HUES6 (cell line): ENCODE measurements at regions not wholly inside any gene's neighbourhood (a gene's known extent, or its start where the extent isn't known, plus 50 kb on each side); places are given as distances from the start of the nearest gene placed in this dataset.
A peak's percentile ranks its signal among the peaks of the same experiment; 100 is the strongest.

Source experiments
- H3K27ac ChIP-seq: 2 replicates; pipeline ENCODE4 v1.7.0; 2013; ENCODE audit warnings: low read depth, mild to moderate bottlenecking, low read length, inconsistent platforms
- H3K27me3 ChIP-seq: 2 replicates; pipeline ENCODE4 v1.6.1; 2013; ENCODE audit warnings: low read length; ENCODE audit not compliant: control insufficient read depth, insufficient read depth
- H3K36me3 ChIP-seq: 2 replicates; pipeline ENCODE4 v1.6.1; 2013; ENCODE audit warnings: low read length; ENCODE audit not compliant: control insufficient read depth, insufficient read depth
- H3K4me1 ChIP-seq: 2 replicates; pipeline ENCODE4 v1.6.1; 2013; ENCODE audit warnings: low read length; ENCODE audit not compliant: control insufficient read depth, insufficient read depth
- H3K4me3 ChIP-seq: 2 replicates; pipeline ENCODE4 v1.5.1; 2013; ENCODE audit warnings: low read depth, low read length
- H3K9ac ChIP-seq: one replicate; pipeline ENCODE4 v1.6.1; 2013; ENCODE audit warnings: mild to moderate bottlenecking, low read length
- H3K9me3 ChIP-seq: 2 replicates; pipeline ENCODE4 v1.6.1; 2013; ENCODE audit warnings: low read depth, low read length; ENCODE audit not compliant: control insufficient read depth, insufficient read depth

GRCh38 chr2:121076885-121077549 lies 208.0 kb downstream of the TFCP2L1 start:
- Histone ChIP-seq H3K9me3 (no peaks in the 10 kb centered on the region), H3K9ac (no peak overlapping the region), H3K27ac (no peak overlapping the region), H3K4me3 (peak overlapping the region; percentile 54), H3K36me3 (no peaks in the 10 kb centered on the region), H3K4me1 (peaks cover 22% of the 10 kb centered on the region), H3K27me3 (peaks cover 36% of the 10 kb centered on the region)

DNA sequence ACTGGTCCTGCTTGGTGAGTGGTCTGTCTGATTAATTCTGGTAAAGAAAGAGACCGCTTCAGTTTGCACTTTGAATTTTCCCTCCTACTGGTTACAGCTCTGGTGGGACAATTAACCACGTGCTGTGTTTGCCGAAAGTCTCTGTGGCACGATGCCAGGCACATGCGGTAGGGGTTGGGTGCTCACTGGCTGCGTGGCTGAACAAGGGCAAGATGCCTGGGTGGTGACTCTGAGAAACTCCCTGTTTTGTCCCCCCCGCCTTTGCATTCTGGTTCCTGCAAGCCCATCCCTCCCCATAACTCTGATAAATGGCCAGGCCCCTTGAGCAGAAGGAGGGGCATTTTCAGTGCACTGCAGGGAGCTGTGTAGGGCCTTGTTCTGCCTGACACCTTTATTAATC lies 206.1 kb downstream of the TFCP2L1 start:
- no peaks in the 10 kb centered on the region for H3K36me3 ChIP-seq
- H3K9me3 ChIP-seq: no peaks in the 10 kb centered on the region
- H3K4me1 ChIP-seq: peaks cover 22% of the 10 kb centered on the region
- peaks cover 36% of the 10 kb centered on the region for H3K27me3 ChIP-seq
- no peak overlapping the region for H3K4me3 ChIP-seq
- no peak overlapping the region for H3K27ac ChIP-seq
- no peak overlapping the region for H3K9ac ChIP-seq

DNA sequence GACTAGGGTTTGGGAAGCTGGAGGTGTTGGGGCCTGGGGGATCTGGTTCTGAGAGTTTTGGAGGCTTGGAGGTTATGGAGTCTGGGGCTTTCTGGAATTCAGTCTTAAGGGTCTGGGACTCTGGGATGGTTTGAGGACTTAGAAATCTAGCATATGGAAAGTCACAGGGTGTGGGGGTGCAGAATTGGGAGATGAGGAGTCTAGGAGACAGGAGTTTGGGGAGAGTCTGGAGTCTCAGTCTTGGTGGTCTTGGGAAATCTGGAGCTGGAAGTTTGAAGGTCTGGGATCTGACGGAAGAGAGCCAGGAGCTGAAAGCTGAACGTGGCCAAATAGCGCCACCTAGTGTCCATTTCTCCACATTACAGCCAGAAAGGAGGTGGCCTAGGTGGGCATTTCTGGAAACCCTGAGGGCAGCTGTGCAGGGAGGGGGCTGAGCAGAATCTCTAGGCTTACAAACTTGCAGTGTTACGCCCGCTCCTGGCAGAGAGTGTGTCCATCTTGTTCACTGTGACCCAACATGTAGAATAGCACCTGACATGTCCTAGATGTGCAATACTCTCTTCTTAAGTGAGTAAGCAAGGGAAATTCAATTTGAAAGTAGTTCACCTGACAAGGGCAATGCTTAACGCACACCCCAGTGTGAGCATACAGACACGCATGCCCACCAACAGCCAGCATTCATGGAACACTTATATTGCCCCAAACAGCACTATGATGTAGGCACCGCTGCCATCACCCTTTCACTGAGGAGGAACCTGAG lies 204.8 kb downstream of the TFCP2L1 start:
- Histone ChIP-seq H3K9me3 (no peaks in the 10 kb centered on the region), H3K27me3 (peaks cover 36% of the 10 kb centered on the region), H3K36me3 (no peaks in the 10 kb centered on the region), H3K9ac (no peak overlapping the region), H3K4me1 (peaks cover 15% of the 10 kb centered on the region), H3K4me3 (no peak overlapping the region), H3K27ac (no peak overlapping the region)

DNA sequence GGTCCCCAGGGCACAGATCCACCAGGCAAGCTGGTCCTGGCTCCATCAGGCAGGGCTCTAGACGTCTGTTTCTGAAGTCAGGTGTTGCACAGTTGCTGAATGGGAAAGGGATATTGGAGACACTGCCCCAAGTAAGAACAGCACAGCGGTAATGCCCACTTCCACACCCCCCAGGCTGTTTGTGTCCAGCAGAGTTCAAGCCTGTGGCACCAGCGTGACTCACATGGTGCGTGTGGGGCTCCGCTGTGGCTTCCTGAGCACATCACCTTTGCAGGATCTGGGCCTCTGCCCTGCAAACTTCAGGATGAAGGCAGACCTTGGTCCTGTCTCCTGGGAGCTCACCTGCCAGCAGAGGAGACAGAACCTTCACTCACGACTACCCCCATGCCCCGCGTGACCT lies 203.3 kb downstream of the TFCP2L1 start:
- H3K4me3 ChIP-seq: no peak overlapping the region
- peaks cover 23% of the 10 kb centered on the region for H3K27me3 ChIP-seq
- no peak overlapping the region for H3K9ac ChIP-seq
- no peak overlapping the region for H3K27ac ChIP-seq
- H3K4me1 ChIP-seq: peaks cover 4% of the 10 kb centered on the region; the same call in 1 of the 2 replicates
- H3K9me3 ChIP-seq: no peaks in the 10 kb centered on the region
- H3K36me3 ChIP-seq: no peaks in the 10 kb centered on the region

- Histone ChIP-seq H3K4me3 (no peak overlapping the region), H3K27ac (no peak overlapping the region), H3K36me3 (no peaks in the 10 kb centered on the region), H3K9me3 (no peaks in the 10 kb centered on the region), H3K9ac (no peak overlapping the region), H3K27me3 (peaks cover 19% of the 10 kb centered on the region), H3K4me1 (peaks cover 2% of the 10 kb centered on the region; the same call in 1 of the 2 replicates)
Observed at GRCh38 chr2:121082191-121082590, 202.8 kb downstream of the TFCP2L1 start.

- Histone ChIP-seq H3K27me3 (no peaks in the 10 kb centered on the region), H3K9me3 (no peaks in the 10 kb centered on the region)
Observed at GRCh38 chr2:121084130-121084680, 200.8 kb downstream of the TFCP2L1 start.

DNA sequence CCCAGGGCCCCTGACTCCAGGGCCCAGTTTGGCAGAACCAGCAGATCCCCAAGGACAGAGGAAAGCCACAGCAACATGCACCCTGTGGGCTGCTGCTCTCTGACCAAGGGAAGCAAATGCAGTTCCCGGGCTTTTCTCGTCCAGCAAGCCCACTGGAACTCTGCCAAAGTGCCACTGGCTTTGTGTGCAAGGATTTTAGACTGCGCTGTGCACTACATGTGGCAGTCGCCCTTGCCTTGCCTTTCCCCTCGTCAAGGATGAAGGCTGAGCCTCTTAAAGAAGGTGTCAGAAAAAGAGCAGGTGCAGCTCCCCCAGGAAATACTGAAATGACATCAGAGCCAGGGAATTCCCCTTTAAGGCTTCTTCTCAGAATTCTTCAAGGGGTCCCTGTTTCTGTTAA lies 199.2 kb downstream of the TFCP2L1 start:
- Histone ChIP-seq H3K9ac (no peak overlapping the region), H3K4me3 (no peak overlapping the region), H3K27ac (no peak overlapping the region), H3K4me1 (no peaks in the 10 kb centered on the region), H3K36me3 (no peaks in the 10 kb centered on the region), H3K9me3 (no peaks in the 10 kb centered on the region), H3K27me3 (no peaks in the 10 kb centered on the region)

More at GRCh38 chr2:121084130-121084680, 200.8 kb downstream of the TFCP2L1 start:
- H3K4me1 ChIP-seq: no peaks in the 10 kb centered on the region
- H3K27ac ChIP-seq: no peak overlapping the region
- no peaks in the 10 kb centered on the region for H3K36me3 ChIP-seq
- no peak overlapping the region for H3K4me3 ChIP-seq
- H3K9ac ChIP-seq: no peak overlapping the region

GRCh38 chr2:121086450-121086849 lies 198.6 kb downstream of the TFCP2L1 start:
- H3K36me3 ChIP-seq: no peaks in the 10 kb centered on the region
- no peak overlapping the region for H3K9ac ChIP-seq
- no peak overlapping the region for H3K4me3 ChIP-seq
- no peaks in the 10 kb centered on the region for H3K9me3 ChIP-seq
- no peaks in the 10 kb centered on the region for H3K4me1 ChIP-seq
- no peak overlapping the region for H3K27ac ChIP-seq
- no peaks in the 10 kb centered on the region for H3K27me3 ChIP-seq

GRCh38 chr2:121087117-121087516 lies 197.9 kb downstream of the TFCP2L1 start:
- no peak overlapping the region for H3K4me3 ChIP-seq
- no peaks in the 10 kb centered on the region for H3K4me1 ChIP-seq
- H3K9ac ChIP-seq: no peak overlapping the region
- peaks cover under 1% of the 10 kb centered on the region for H3K9me3 ChIP-seq
- no peaks in the 10 kb centered on the region for H3K27me3 ChIP-seq
- no peak overlapping the region for H3K27ac ChIP-seq
- H3K36me3 ChIP-seq: no peaks in the 10 kb centered on the region

DNA sequence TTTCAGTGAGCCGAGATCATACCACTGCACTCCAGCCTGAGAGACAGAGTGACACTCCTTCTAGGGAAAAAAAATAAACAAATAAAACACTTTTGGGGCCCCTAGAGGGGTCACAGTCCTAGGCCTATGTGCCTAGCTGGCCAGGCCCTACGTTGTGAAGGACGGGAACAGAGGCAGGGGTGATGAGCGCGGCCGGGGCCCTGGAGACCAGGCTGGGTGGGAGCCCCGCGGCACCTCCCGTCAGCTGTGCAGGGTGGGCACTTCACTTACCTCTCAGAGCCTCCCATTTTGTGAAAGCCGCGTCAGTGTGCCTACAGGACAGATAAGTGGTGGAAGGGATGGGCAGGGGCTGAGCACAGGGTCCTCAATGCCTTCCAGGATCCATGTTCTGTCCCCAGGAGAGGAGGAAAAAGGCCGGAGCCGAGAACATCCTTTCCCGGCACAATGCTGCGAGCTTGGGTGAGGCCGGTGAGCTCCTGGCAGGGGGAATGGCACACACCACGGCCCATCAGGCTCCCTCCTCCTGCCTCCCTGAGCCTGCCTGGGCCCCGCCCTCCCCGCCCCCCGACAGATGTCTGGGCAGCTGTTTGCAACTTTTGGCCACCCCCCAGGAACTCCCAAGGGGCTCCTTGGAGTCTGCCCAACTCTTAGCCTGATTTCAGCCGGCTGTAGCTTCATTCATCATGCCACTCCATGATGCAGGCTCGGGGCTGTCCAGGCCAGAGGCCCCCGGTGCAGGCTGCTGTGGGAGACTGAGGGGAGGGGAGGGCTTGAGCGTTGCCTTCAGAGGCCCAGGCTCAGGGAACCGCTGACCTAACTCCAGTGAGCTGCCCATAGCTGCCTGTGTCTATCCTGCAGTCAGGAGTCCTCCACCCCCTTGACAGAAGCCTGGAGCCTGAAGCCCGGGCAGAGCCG lies 196.5 kb downstream of the TFCP2L1 start:
- H3K4me1 ChIP-seq: no peaks in the 10 kb centered on the region
- no peak overlapping the region for H3K9ac ChIP-seq
- no peaks in the 10 kb centered on the region for H3K27me3 ChIP-seq
- H3K36me3 ChIP-seq: no peaks in the 10 kb centered on the region
- H3K4me3 ChIP-seq: no peak overlapping the region
- H3K9me3 ChIP-seq: peaks cover 5% of the 10 kb centered on the region
- no peak overlapping the region for H3K27ac ChIP-seq
